Erythroblast (primary cell): ENCODE measurements at regions not wholly inside any gene's neighbourhood (a gene's known extent, or its start where the extent isn't known, plus 50 kb on each side); places are given as distances from the start of the nearest gene placed in this dataset.

ENCODE experiments used
- GATA1 ChIP-seq: IDR thresholded peaks from 2 replicates; pipeline ENCODE4 v1.6.1; 2011; ENCODE audit warnings: low read depth, mild to moderate bottlenecking, control low read depth, low read length, moderate library complexity
- POLR2A ChIP-seq: IDR thresholded peaks from 2 replicates; pipeline ENCODE4 v1.6.1; 2011; ENCODE audit warnings: mild to moderate bottlenecking, low read length

DNA sequence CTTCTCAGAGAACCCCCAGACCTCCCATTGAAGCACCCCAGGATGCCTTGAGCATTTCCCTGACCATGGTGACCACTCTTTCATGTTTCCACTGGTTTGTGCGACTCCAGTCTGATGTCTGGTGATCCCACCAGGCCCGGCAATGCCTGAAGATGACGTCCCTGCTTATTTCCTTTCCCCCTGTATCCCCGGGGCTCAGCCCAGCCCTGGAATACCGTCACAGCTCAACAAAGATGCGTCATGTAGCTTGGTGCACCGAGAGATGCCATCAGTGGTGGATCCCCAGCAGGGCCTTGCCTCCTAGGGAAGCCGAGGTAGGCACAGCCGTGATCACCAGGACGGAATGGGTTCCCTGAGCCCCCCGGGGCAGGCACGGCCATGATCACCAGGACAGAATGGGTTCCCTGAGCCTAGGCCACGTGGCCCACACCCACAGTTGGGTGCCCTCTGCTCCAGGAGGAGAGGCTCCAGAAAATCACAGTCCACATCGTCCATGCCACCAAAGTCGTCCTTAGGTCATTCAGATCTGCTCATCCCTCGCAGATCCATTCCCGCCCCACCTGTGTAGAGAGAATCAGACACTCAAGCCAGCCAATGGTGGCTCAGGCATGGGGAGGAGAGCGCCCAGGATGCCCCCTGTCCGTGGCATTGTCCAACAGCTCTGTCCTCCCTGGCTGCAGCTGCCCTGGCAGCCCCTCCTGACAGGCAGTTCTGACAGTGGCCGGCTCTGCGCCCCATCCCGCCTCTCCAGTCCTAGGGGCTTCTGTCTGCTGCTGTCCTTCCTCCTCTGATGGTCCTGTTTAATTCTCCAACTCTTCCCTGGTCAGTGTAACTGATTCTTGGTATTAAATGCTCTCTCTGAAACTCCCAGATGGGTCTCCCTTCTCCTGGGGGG lies 261.1 kb downstream of the RBFOX3 start:
- TF ChIP-seq POLR2A, result no peak
- TF ChIP-seq GATA1, result no peak
